ENCODE measurements at regions not wholly inside any gene's neighbourhood (a gene's known extent, or its start where the extent isn't known, plus 50 kb on each side); places are given as distances from the start of the nearest gene placed in this dataset.

DNA sequence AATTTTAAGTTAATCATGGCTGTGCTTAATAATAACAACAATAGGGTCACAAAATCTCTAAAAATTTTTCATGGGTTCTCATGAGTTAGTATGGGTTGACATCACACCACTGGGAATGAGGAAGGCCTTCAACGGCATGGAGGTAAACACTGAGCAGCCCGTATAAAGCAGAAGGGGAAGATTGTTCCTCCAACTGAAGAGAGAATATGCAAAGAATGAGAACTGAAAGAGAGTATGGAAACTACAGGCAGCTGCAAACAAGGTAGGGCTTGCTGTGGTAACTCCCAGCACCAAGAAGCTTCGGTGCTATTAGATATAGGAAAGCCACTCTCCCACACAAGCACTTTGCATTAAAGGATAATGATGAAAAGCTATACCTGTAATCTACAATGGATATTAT lies 1242.3 kb upstream of the CELF4 start:
- TF ChIP-seq, protein P1, sequence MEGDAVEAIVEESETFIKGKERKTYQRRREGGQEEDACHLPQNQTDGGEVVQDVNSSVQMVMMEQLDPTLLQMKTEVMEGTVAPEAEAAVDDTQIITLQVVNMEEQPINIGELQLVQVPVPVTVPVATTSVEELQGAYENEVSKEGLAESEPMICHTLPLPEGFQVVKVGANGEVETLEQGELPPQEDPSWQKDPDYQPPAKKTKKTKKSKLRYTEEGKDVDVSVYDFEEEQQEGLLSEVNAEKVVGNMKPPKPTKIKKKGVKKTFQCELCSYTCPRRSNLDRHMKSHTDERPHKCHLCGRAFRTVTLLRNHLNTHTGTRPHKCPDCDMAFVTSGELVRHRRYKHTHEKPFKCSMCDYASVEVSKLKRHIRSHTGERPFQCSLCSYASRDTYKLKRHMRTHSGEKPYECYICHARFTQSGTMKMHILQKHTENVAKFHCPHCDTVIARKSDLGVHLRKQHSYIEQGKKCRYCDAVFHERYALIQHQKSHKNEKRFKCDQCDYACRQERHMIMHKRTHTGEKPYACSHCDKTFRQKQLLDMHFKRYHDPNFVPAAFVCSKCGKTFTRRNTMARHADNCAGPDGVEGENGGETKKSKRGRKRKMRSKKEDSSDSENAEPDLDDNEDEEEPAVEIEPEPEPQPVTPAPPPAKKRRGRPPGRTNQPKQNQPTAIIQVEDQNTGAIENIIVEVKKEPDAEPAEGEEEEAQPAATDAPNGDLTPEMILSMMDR (IDR thresholded peaks at IDR 0.05; ENCODE audit: low read length), result no peak
- TF ChIP-seq EZH2 (IDR thresholded peaks at IDR 0.05; ENCODE audit: borderline replicate concordance, low read length), result no peak
